ENCODE measurements at regions not wholly inside any gene's neighbourhood (a gene's known extent, or its start where the extent isn't known, plus 50 kb on each side); places are given as distances from the start of the nearest gene placed in this dataset.

GRCh38 chr17:52837492-52837891 is 679.0 kb upstream of the CA10 start:
- no peak overlapping the region for H3K4me3 ChIP-seq (ENCODE audit: low read depth, low read length)
- no peak for DNase-seq (ENCODE audit: low read depth)
- TF ChIP-seq, protein P1, sequence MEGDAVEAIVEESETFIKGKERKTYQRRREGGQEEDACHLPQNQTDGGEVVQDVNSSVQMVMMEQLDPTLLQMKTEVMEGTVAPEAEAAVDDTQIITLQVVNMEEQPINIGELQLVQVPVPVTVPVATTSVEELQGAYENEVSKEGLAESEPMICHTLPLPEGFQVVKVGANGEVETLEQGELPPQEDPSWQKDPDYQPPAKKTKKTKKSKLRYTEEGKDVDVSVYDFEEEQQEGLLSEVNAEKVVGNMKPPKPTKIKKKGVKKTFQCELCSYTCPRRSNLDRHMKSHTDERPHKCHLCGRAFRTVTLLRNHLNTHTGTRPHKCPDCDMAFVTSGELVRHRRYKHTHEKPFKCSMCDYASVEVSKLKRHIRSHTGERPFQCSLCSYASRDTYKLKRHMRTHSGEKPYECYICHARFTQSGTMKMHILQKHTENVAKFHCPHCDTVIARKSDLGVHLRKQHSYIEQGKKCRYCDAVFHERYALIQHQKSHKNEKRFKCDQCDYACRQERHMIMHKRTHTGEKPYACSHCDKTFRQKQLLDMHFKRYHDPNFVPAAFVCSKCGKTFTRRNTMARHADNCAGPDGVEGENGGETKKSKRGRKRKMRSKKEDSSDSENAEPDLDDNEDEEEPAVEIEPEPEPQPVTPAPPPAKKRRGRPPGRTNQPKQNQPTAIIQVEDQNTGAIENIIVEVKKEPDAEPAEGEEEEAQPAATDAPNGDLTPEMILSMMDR (conservative IDR thresholded peaks at IDR 0.05; ENCODE audit: low read depth, low read length), result no peak

GRCh38 chr17:52831536-52831935 is 673.0 kb upstream of the CA10 start:
- H3K4me3 ChIP-seq (ENCODE audit: low read depth, low read length), result no peak overlapping the region
- no peak for DNase-seq (ENCODE audit: low read depth)
- TF ChIP-seq, protein P1 (conservative IDR thresholded peaks at IDR 0.05; ENCODE audit: low read depth, low read length), result no peak

DNA sequence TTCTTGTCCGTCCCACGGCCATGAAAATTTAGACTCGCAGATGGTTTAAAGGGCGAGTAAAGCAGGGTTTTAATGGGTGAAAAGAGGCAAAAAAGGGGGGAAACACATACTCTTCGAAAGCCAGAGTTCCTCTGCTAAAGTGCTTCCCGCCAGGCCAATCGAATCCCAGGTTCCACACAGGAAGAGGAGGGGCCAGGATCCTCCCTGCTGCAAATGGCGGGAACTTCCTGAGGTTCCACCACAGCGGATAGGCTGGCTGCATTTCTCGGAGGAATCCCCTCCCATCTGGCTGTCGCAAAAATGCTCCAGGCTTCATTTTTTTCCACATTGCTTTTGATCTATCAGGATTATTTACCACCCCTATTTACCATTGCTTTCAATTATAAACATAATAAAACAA is 670.1 kb upstream of the CA10 start:
- no peak for DNase-seq (ENCODE audit: low read depth)
- no peak overlapping the region for H3K4me3 ChIP-seq (ENCODE audit: low read depth, low read length)
- TF ChIP-seq, protein P1 (conservative IDR thresholded peaks at IDR 0.05; ENCODE audit: low read depth, low read length), result no peak

GRCh38 chr17:52827526-52827925 is 669.0 kb upstream of the CA10 start:
- no peak for DNase-seq (ENCODE audit: low read depth)
- no peak overlapping the region for H3K4me3 ChIP-seq (ENCODE audit: low read depth, low read length)
- TF ChIP-seq, protein P1 (conservative IDR thresholded peaks at IDR 0.05; ENCODE audit: low read depth, low read length), result no peak

GRCh38 chr17:52824542-52824941 is 666.0 kb upstream of the CA10 start:
- H3K4me3 ChIP-seq (ENCODE audit: low read depth, low read length), result no peak overlapping the region
- no peak for DNase-seq (ENCODE audit: low read depth)
- TF ChIP-seq, protein P1 (conservative IDR thresholded peaks at IDR 0.05; ENCODE audit: low read depth, low read length), result no peak

GRCh38 chr17:52823155-52823554 is 664.6 kb upstream of the CA10 start:
- DNase-seq (ENCODE audit: low read depth), result no peak
- TF ChIP-seq, protein P1 (conservative IDR thresholded peaks at IDR 0.05; ENCODE audit: low read depth, low read length), result no peak
- no peak overlapping the region for H3K4me3 ChIP-seq (ENCODE audit: low read depth, low read length)

DNA sequence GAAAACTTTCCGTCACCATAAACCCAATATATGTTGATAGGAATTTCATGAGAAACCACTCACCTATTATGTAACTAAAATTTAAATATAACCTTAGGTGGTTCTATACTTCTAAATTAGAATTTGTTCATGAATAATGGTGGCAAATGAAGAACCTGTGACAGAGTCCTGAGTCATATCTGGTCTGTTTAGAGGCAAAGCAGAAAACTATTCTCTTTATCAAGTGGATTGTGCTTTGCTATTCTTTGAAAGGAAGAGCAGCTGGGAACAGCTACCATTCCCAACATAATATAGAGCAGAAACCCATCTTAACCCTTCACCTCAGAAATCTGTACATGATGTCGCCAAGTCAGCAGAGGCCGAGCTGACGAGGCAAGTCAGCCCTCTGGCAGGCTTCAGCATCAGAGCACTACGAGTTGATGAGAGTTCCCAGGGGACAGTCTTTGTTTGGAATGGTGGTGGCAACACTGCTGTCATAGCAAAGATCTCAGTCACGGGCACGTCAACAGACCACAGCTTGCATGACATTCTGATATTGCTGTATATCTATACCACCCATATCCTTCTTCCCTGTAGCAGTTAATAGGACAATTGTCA is 631.9 kb upstream of the CA10 start:
- DNase-seq (ENCODE audit: low read depth), result no peak

More for the DNA sequence above, 631.9 kb upstream of the CA10 start:
- H3K4me3 ChIP-seq (ENCODE audit: low read depth, low read length), result no peak overlapping the region
- TF ChIP-seq, protein P1 (conservative IDR thresholded peaks at IDR 0.05; ENCODE audit: low read depth, low read length), result no peak

Measured in epithelial cell of proximal tubule (primary cell).